GM12801 (cell line): ENCODE measurements at regions not wholly inside any gene's neighbourhood (a gene's known extent, or its start where the extent isn't known, plus 50 kb on each side); places are given as distances from the start of the nearest gene placed in this dataset.

ENCODE experiments used
- CTCF ChIP-seq: IDR thresholded peaks from one replicate; pipeline ENCODE4 v1.5.1; 2011; ENCODE audit warnings: control low read depth; ENCODE audit not compliant: insufficient read length; ENCODE audit errors: extremely low read depth

- no peak for TF ChIP-seq CTCF
These were observed 329.0 kb upstream of the SLCO3A1 start for GRCh38 chr15:91524534-91524933.

GRCh38 chr15:91525751-91526150 is 327.8 kb upstream of the SLCO3A1 start:
- TF ChIP-seq CTCF: no peak

GRCh38 chr15:91526424-91526823 is 327.1 kb upstream of the SLCO3A1 start:
- TF ChIP-seq CTCF: no peak

GRCh38 chr15:91528801-91529200 is 324.7 kb upstream of the SLCO3A1 start:
- TF ChIP-seq CTCF: no peak

- TF ChIP-seq CTCF: no peak
These were observed 324.0 kb upstream of the SLCO3A1 start for GRCh38 chr15:91529534-91529933.

- TF ChIP-seq CTCF: no peak
These were observed 323.2 kb upstream of the SLCO3A1 start for GRCh38 chr15:91530279-91530678.

- TF ChIP-seq CTCF: no peak
These were observed 322.4 kb upstream of the SLCO3A1 start for GRCh38 chr15:91530956-91531582.

- no peak for TF ChIP-seq CTCF
These were observed 319.3 kb upstream of the SLCO3A1 start for GRCh38 chr15:91534235-91534634.
